H1 (cell line): ENCODE measurements at regions not wholly inside any gene's neighbourhood (a gene's known extent, or its start where the extent isn't known, plus 50 kb on each side); places are given as distances from the start of the nearest gene placed in this dataset.

Source experiments
- ATF2 ChIP-seq: IDR thresholded peaks from 2 replicates; pipeline ENCODE4 v1.6.1; 2012; ENCODE audit warnings: low read length, inconsistent platforms
- CHD7 ChIP-seq: fragments of 300-600 bp; sonication (generic); IDR thresholded peaks from 2 replicates; pipeline ENCODE4 v1.7.1; 2012; ENCODE audit warnings: low read length, moderate library complexity, mild to moderate bottlenecking, inconsistent platforms; ENCODE audit not compliant: insufficient replicate concordance
- HDAC6 ChIP-seq: IDR thresholded peaks from one replicate; pipeline ENCODE4 v1.7.1; 2012; ENCODE audit warnings: low read depth, mild to moderate bottlenecking, inconsistent platforms, low read length, moderate library complexity
- JUN ChIP-seq: IDR thresholded peaks from 2 replicates; pipeline ENCODE4 v1.6.1; 2011; ENCODE audit warnings: low read depth, mild to moderate bottlenecking, improper control_type of control experiment, low read length
- KDM1A ChIP-seq: fragments of 200-600, 300-600 bp; sonication (generic); IDR thresholded peaks from 2 replicates; pipeline ENCODE4 v1.7.1; 2016; ENCODE audit warnings: mild to moderate bottlenecking, low read length, borderline replicate concordance
- PHF8 ChIP-seq: fragments of 200-600 bp; sonication (generic); conservative IDR thresholded peaks from 2 replicates; pipeline ENCODE4 v1.7.1; 2012; ENCODE audit warnings: low read depth, mild to moderate bottlenecking, inconsistent platforms, low read length, moderate library complexity
- RAD21 ChIP-seq, 2 experiments: IDR thresholded peaks in 1 of 2; conservative IDR thresholded peaks in 1 of 2; 2 replicates each; pipeline ENCODE4 v1.6.1; 2011; ENCODE audit warnings: low read depth in 2 of 2, low read length in 2 of 2, improper control_type of control experiment in 1 of 2, inconsistent platforms in 1 of 2, mild to moderate bottlenecking in 1 of 2, moderate library complexity in 1 of 2
- RFX5 ChIP-seq: IDR thresholded peaks from 2 replicates; pipeline ENCODE4 v1.6.1; 2011; ENCODE audit warnings: low read depth, low read length, improper control_type of control experiment, borderline replicate concordance
- SP4 ChIP-seq: IDR thresholded peaks from 2 replicates; pipeline ENCODE4 v1.6.1; 2012; ENCODE audit warnings: low read length, inconsistent platforms
- SUZ12 ChIP-seq: fragments of 200-600 bp; sonication (generic); IDR thresholded peaks from 2 replicates; pipeline ENCODE4 v1.6.1; 2012; ENCODE audit warnings: mild to moderate bottlenecking, inconsistent platforms, low read length, moderate library complexity, mixed read lengths

- TF ChIP-seq CHD7 (no peak), KDM1A (no peak), ATF2 (no peak), JUN (no peak), HDAC6 (no peak), SUZ12 (no peak), RFX5 (no peak), PHF8 (no peak), SP4 (no peak), RAD21 (IDR thresholded peaks at IDR 0.05 in 1 of 2, conservative IDR thresholded peaks at IDR 0.05 in 1 of 2; ENCODE audit: low read depth in 2 of 2, low read length in 2 of 2) (no peak)
These were observed 52.4 kb upstream of the SRGAP3 start (continued) for GRCh38 chr3:9301798-9302197.
